T-helper 1 cell treated with Interleukin-12 subunit alpha and Interleukin-12 subunit beta and Interleukin-4 antibody, amounts not matched to agents 30 ng/mL and 1 ng/mL, for 36 hours (primary cell): ENCODE measurements at regions not wholly inside any gene's neighbourhood (a gene's known extent, or its start where the extent isn't known, plus 50 kb on each side); places are given as distances from the start of the nearest gene placed in this dataset.
"Not testable (repeated sequence)": the region's sequence is repeated elsewhere in the genome, so short reads cannot be mapped to it uniquely, and the experiment has no call there.

Source experiments
- intact Hi-C: fragments of 100-400 bp; cut with micrococcal nuclease; formaldehyde crosslinking; loops from one replicate; pipeline ENCODE4 v1.15.1; 2024

GRCh38 chr16:29297144-29297808, 109.2 kb downstream of the NPIPB11 start:
- intact Hi-C loops, result not testable (repeated sequence)

GRCh38 chr16:29296176-29296575, 110.3 kb downstream of the NPIPB11 start:
- intact Hi-C loops, result not testable (repeated sequence)

- intact Hi-C loops, result not testable (repeated sequence)
These were observed 111.3 kb downstream of the NPIPB11 start for GRCh38 chr16:29294951-29295795.

- intact Hi-C loops, result not testable (repeated sequence)
These were observed 112.0 kb downstream of the NPIPB11 start for GRCh38 chr16:29294400-29294933.

- intact Hi-C loops, result not testable (repeated sequence)
These were observed 113.0 kb downstream of the NPIPB11 start for GRCh38 chr16:29293545-29293944.

- intact Hi-C loops, result not testable (repeated sequence)
These were observed 113.5 kb downstream of the NPIPB11 start for GRCh38 chr16:29292952-29293471.

GRCh38 chr16:29291329-29292271, 114.9 kb downstream of the NPIPB11 start:
- intact Hi-C loops, result not testable (repeated sequence)

- intact Hi-C loops, result no loop called here
These were observed 115.8 kb downstream of the NPIPB11 start for GRCh38 chr16:29290631-29291247.

- intact Hi-C loops, result not testable (repeated sequence)
These were observed 116.8 kb downstream of the NPIPB11 start for GRCh38 chr16:29289516-29290239.

- intact Hi-C loops, result not testable (repeated sequence)
These were observed 117.6 kb downstream of the NPIPB11 start for GRCh38 chr16:29288711-29289474.

GRCh38 chr16:29287871-29288535, 118.5 kb downstream of the NPIPB11 start:
- intact Hi-C loops, result not testable (repeated sequence)

- intact Hi-C loops, result not testable (repeated sequence)
These were observed 119.3 kb downstream of the NPIPB11 start for GRCh38 chr16:29287246-29287645.

GRCh38 chr16:29286796-29287195, 119.7 kb downstream of the NPIPB11 start:
- intact Hi-C loops, result not testable (repeated sequence)

- intact Hi-C loops, result not testable (repeated sequence)
These were observed 120.3 kb downstream of the NPIPB11 start for GRCh38 chr16:29286161-29286560.

- intact Hi-C loops, result not testable (repeated sequence)
These were observed 121.2 kb downstream of the NPIPB11 start for GRCh38 chr16:29285151-29285885.

- intact Hi-C loops, result not testable (repeated sequence)
These were observed 121.8 kb downstream of the NPIPB11 start for GRCh38 chr16:29284723-29285122.

- intact Hi-C loops, result not testable (repeated sequence)
These were observed 122.4 kb downstream of the NPIPB11 start for GRCh38 chr16:29284159-29284558.
